ENCODE measurements at regions not wholly inside any gene's neighbourhood (a gene's known extent, or its start where the extent isn't known, plus 50 kb on each side); places are given as distances from the start of the nearest gene placed in this dataset.

GRCh38 chr3:26273196-26273595 lies 349.4 kb upstream of the LRRC3B start:
- ATAC-seq, result no peak
- Histone ChIP-seq H4K20me1 (replicated peaks; ENCODE audit: control insufficient read depth, insufficient read depth, low read length) (no peaks in the 10 kb centered on the region), H3K9me1 (ENCODE audit: control insufficient read depth, insufficient read depth, low read length) (no peaks in the 10 kb centered on the region), H3K4me1 (replicated peaks in 1 of 2; ENCODE audit: control insufficient read depth in 2 of 2, insufficient read depth in 2 of 2, low read length in 2 of 2) (no peaks in the 10 kb centered on the region), H3K27ac (ENCODE audit: extremely low read depth, low read depth, low read length) (no peak overlapping the region), H3K9me3 (replicated peaks; ENCODE audit: control insufficient read depth, insufficient read depth, low read depth, low read length) (no peaks in the 10 kb centered on the region), H3K36me3 (ENCODE audit: control insufficient read depth, insufficient read depth, low read length) (no peaks in the 10 kb centered on the region), H2AFZ (ENCODE audit: low read depth, low read length) (no peak overlapping the region), H3K27me3 (ENCODE audit: control insufficient read depth in 2 of 2, insufficient read depth in 2 of 2, low read length in 2 of 2) (no peaks in the 10 kb centered on the region), H3K9ac (ENCODE audit: insufficient read depth in 1 of 2, low read depth in 2 of 2, low read length in 2 of 2) (no peak overlapping the region), H3K4me3 (no peak overlapping the region), H3K4me2 (ENCODE audit: insufficient read depth, low read length) (no peak overlapping the region), H3K79me2 (ENCODE audit: control insufficient read depth, insufficient read depth, low read length) (no peaks in the 10 kb centered on the region)
- TF ChIP-seq CCAR2 (IDR thresholded peaks at IDR 0.05; ENCODE audit: low read depth, low read length), result no peak
- TF ChIP-seq BCOR (IDR thresholded peaks at IDR 0.05), result no peak
- no peak for TF ChIP-seq KLF10 (CRISPR knock-in tag; IDR thresholded peaks at IDR 0.05)
- TF ChIP-seq XRCC3 (IDR thresholded peaks at IDR 0.05), result no peak
- TF ChIP-seq HES1 (IDR thresholded peaks at IDR 0.05; ENCODE audit: low read depth), result no peak
- TF ChIP-seq, protein P1, sequence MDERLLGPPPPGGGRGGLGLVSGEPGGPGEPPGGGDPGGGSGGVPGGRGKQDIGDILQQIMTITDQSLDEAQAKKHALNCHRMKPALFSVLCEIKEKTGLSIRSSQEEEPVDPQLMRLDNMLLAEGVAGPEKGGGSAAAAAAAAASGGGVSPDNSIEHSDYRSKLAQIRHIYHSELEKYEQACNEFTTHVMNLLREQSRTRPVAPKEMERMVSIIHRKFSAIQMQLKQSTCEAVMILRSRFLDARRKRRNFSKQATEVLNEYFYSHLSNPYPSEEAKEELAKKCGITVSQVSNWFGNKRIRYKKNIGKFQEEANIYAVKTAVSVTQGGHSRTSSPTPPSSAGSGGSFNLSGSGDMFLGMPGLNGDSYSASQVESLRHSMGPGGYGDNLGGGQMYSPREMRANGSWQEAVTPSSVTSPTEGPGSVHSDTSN (CRISPR knock-in tag; IDR thresholded peaks at IDR 0.05; ENCODE audit: low read depth), result no peak
- TF ChIP-seq, protein P1 (tag; conservative IDR thresholded peaks at IDR 0.05; ENCODE audit: low read depth), result no peak
- TF ChIP-seq ZFP30 (CRISPR knock-in tag; IDR thresholded peaks at IDR 0.05; ENCODE audit: borderline replicate concordance), result no peak
- no peak for TF ChIP-seq ZNF668 (CRISPR knock-in tag; IDR thresholded peaks at IDR 0.05)
- TF ChIP-seq BHLHE40 (IDR thresholded peaks at IDR 0.05; ENCODE audit: low read length), result no peak
- TF ChIP-seq HDAC6 (IDR thresholded peaks at IDR 0.05; ENCODE audit: low read depth, low read length), result no peak
- TF ChIP-seq JUNB (CRISPR knock-in tag; conservative IDR thresholded peaks at IDR 0.05), result no peak
- no peak for TF ChIP-seq MBD2 (IDR thresholded peaks at IDR 0.05; ENCODE audit: borderline replicate concordance, low read depth)
- ChIA-PET CTCF (ENCODE audit: low intra/inter-chr PET ratio) (no interaction called here), POLR2A (no interaction called here)
- BruUV-seq (replicated peaks), result no TSS peak
- DNase-seq (ENCODE audit: extremely low read depth in 1 of 4, low spot score in 3 of 4), result no peak
- intact Hi-C loops (cut with micrococcal nuclease) (no loop called here), in situ Hi-C loops (cut with MboI) (no loop called here)
- no peak for FAIRE-seq

All from K562 (cell line).